Mesenchymal stem cell (in vitro differentiated cells and primary cell): ENCODE measurements at regions not wholly inside any gene's neighbourhood (a gene's known extent, or its start where the extent isn't known, plus 50 kb on each side); places are given as distances from the start of the nearest gene placed in this dataset.
A peak's percentile ranks its signal among the peaks of the same experiment; 100 is the strongest.

ENCODE experiments used
- DNase-seq: peaks from one replicate; pipeline ENCODE4 v3.0.0-alpha.2; 2013
- H2AFZ ChIP-seq: one replicate; pipeline ENCODE4 v1.6.1; 2013; ENCODE audit warnings: low read depth, mild to moderate bottlenecking, control low read depth, inconsistent platforms, low read length, moderate library complexity
- H2AK5ac ChIP-seq: 2 replicates; pipeline ENCODE4 v1.6.1; 2013; ENCODE audit warnings: low read length, moderate library complexity, mild to moderate bottlenecking, inconsistent platforms; ENCODE audit not compliant: severe bottlenecking
- H2BK120ac ChIP-seq: one replicate; pipeline ENCODE4 v1.6.1; 2013; ENCODE audit warnings: low read depth, mild to moderate bottlenecking, inconsistent platforms, low read length, moderate library complexity
- H2BK12ac ChIP-seq, 2 experiments: one replicate each; pipeline ENCODE4 v1.6.1; 2013; ENCODE audit warnings: inconsistent platforms in 2 of 2, low read length in 2 of 2, mild to moderate bottlenecking in 2 of 2, moderate library complexity in 2 of 2, control low read depth in 1 of 2
- H2BK15ac ChIP-seq: one replicate; pipeline ENCODE4 v1.6.1; 2013; ENCODE audit warnings: mild to moderate bottlenecking, low read depth, inconsistent platforms; ENCODE audit not compliant: poor library complexity, severe bottlenecking
- H2BK5ac ChIP-seq: 2 replicates; pipeline ENCODE4 v1.6.1; 2013; ENCODE audit warnings: low read depth, mild to moderate bottlenecking, low read length, control low read depth, inconsistent platforms; ENCODE audit not compliant: poor library complexity, severe bottlenecking
- H3K14ac ChIP-seq, 2 experiments: one replicate each; pipeline ENCODE4 v1.6.1; 2013; ENCODE audit warnings: inconsistent platforms in 2 of 2, low read length in 2 of 2, control low read depth in 1 of 2, mild to moderate bottlenecking in 1 of 2, moderate library complexity in 1 of 2
- H3K18ac ChIP-seq, 2 experiments: one replicate each; pipeline ENCODE4 v1.6.1; 2013; ENCODE audit warnings: inconsistent platforms in 2 of 2, low read length in 2 of 2, control low read depth in 1 of 2, low read depth in 1 of 2, mild to moderate bottlenecking in 1 of 2
- H3K23ac ChIP-seq, 2 experiments: one replicate each; pipeline ENCODE4 v1.6.1; 2013; ENCODE audit warnings: inconsistent platforms in 2 of 2, low read length in 2 of 2, mild to moderate bottlenecking in 2 of 2, moderate library complexity in 2 of 2, control low read depth in 1 of 2
- H3K27ac ChIP-seq: 2 replicates; pipeline ENCODE4 v1.5.1; 2013; ENCODE audit warnings: mild to moderate bottlenecking, moderate library complexity, low read length, control low read depth, inconsistent platforms; ENCODE audit not compliant: poor library complexity, severe bottlenecking
- H3K27me3 ChIP-seq, 2 experiments: 2 replicates each; pipeline versions ENCODE4 v1.6.1 to v1.7.0; 2013; ENCODE audit warnings: low read length in 2 of 2, mild to moderate bottlenecking in 2 of 2, moderate library complexity in 2 of 2, control low read depth in 1 of 2, inconsistent platforms in 1 of 2; ENCODE audit not compliant: control insufficient read depth in 1 of 2, insufficient read depth in 1 of 2
- H3K36me3 ChIP-seq, 2 experiments: 2 replicates each; pipeline versions ENCODE4 v1.6.1 to v1.7.0; 2013; ENCODE audit warnings: low read length in 2 of 2, control low read depth in 1 of 2, inconsistent platforms in 1 of 2, low read depth in 1 of 2, mild to moderate bottlenecking in 1 of 2; ENCODE audit not compliant: insufficient read depth in 2 of 2, control insufficient read depth in 1 of 2
- H3K4ac ChIP-seq, 2 experiments: one replicate each; pipeline ENCODE4 v1.6.1; 2013; ENCODE audit warnings: inconsistent platforms in 2 of 2, low read length in 2 of 2, mild to moderate bottlenecking in 2 of 2, moderate library complexity in 2 of 2, control low read depth in 1 of 2, low read depth in 1 of 2
- H3K4me1 ChIP-seq: 2 replicates; pipeline ENCODE4 v1.6.1; 2013; ENCODE audit warnings: low read depth, low read length, control low read depth; ENCODE audit not compliant: control insufficient read depth, insufficient read depth
- H3K4me2 ChIP-seq: 2 replicates; pipeline ENCODE4 v1.6.1; 2013; ENCODE audit warnings: low read length, mild to moderate bottlenecking, inconsistent platforms; ENCODE audit not compliant: poor library complexity, severe bottlenecking
- H3K4me3 ChIP-seq, 2 experiments: 2 replicates each; pipeline versions ENCODE4 v1.5.1 to v1.7.0; 2013; ENCODE audit warnings: low read length in 2 of 2, mild to moderate bottlenecking in 2 of 2, control low read depth in 1 of 2, low read depth in 1 of 2; ENCODE audit not compliant: insufficient read depth in 1 of 2
- H3K79me1 ChIP-seq: replicated peaks from 2 replicates; pipeline ENCODE4 v1.6.1; 2013; ENCODE audit warnings: mild to moderate bottlenecking, control low read depth, low read length, inconsistent platforms; ENCODE audit not compliant: poor library complexity, severe bottlenecking
- H3K9ac ChIP-seq: 2 replicates; pipeline ENCODE4 v1.7.0; 2013; ENCODE audit warnings: mild to moderate bottlenecking, low read length, moderate library complexity
- H3K9me3 ChIP-seq: 2 replicates; pipeline ENCODE4 v1.7.0; 2013; ENCODE audit warnings: mild to moderate bottlenecking, low read length; ENCODE audit not compliant: control insufficient read depth
- H4K8ac ChIP-seq: one replicate; pipeline ENCODE4 v1.6.1; 2013; ENCODE audit warnings: inconsistent platforms, mild to moderate bottlenecking, low read length, moderate library complexity
- H4K91ac ChIP-seq: one replicate; pipeline ENCODE4 v1.6.1; 2013; ENCODE audit warnings: mild to moderate bottlenecking, low read length, inconsistent platforms
- WGBS: methylation state at CpG from one replicate; pipeline ENCODE4 v1.1.7; 2013; ENCODE audit warnings: mixed read lengths; 5-methylcytosine and 5-hydroxymethylcytosine counted together

DNA sequence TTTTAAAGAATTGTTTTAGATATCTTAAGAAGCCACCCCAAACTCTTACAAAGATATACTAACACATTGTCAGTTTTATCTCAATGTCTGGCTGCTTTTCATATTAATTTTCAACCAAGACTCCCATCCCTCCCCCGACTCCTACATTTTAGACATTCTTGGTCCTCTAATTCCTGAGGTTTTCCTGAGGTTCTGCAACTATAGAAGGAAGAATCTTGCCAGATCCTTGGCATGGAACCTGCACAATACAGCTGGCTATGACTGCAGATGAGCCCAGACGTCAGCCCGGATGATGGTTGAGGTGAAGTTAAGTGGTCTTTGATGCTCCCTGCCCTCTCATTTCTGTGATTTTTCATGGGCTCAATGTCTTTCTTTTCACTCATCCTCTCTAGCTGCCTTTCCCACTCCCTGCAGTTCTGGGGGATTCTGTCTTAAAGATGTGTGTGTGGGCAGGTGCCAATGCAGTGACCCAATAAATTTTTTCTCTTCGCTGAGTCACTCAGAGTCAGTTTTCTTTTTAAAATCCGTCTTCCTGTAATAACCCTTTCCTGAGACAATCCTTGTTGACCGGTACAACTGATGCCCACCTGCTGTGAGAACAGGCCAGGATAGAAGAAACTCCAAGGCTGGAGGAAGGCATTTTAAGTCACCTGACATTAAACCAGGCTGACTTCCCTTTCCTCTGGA lies 237.8 kb upstream of the GAS1 start:
- no peak overlapping the region for H4K8ac ChIP-seq
- no peak overlapping the region for H3K4me3 ChIP-seq
- H3K23ac ChIP-seq, result no peak overlapping the region
- H2BK120ac ChIP-seq, result no peak overlapping the region
- no peak overlapping the region for H3K9ac ChIP-seq
- peaks cover 4% of the 10 kb centered on the region for H3K9me3 ChIP-seq
- H2AK5ac ChIP-seq, result no peak overlapping the region
- peak overlapping the region; percentile 87 for H3K27ac ChIP-seq
- no peaks in the 10 kb centered on the region for H3K36me3 ChIP-seq
- H3K4ac ChIP-seq, result no peak overlapping the region
- no peak overlapping the region for H2AFZ ChIP-seq
- no peak overlapping the region for H4K91ac ChIP-seq
- H3K4me2 ChIP-seq, result peak overlapping the region; percentile 48
- H3K18ac ChIP-seq, result no peak overlapping the region
- no peak overlapping the region for H2BK12ac ChIP-seq
- H3K79me1 ChIP-seq, result no peaks in the 10 kb centered on the region
- peaks cover 2% of the 10 kb centered on the region for H3K4me1 ChIP-seq
- no peak overlapping the region for H2BK15ac ChIP-seq
- H2BK5ac ChIP-seq, result peak overlapping the region; percentile 2
- 81% methylated on average over 6 of the region's 6 CpGs for WGBS
- no peak for DNase-seq
- H3K14ac ChIP-seq, result no peak overlapping the region
- H3K27me3 ChIP-seq, result no peaks in the 10 kb centered on the region

DNA sequence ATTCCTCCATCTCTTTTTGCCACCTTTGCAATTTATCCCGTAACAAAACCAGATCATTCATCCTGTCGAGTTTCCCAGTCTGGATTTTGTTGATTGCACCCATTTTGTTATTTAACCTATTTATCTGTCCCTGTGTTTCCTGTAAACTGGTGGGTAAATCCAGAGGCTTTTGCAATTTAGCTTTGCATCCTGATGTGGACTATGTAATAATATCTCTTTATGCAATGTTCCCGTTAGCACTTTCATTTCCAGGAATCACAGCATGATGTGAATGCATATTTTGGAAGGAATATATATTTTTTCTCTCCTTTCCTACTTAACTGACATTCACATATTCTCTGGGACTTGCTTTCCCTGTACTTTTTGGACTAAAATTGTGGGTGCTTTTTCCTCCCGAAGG lies 240.3 kb upstream of the GAS1 start:
- no peak overlapping the region for H2BK15ac ChIP-seq

DNA sequence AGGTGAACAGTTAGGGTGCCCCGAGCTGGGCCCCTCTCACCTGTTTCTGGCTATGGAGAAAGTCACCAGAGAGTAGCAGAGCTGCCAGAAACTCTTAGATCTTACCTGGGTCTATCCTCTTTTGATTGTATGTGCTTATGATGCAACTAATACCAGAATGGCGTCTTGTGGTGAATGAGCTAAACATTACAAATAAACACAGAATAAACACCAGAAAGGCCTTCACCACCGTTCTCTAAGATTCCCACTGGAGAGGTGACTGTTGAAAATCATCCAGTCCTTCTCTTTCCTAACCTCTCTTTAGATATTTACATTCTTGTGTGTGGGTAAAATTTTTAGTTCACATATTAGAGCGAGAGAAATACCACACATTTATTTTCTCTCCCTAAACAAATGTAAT lies 241.7 kb upstream of the GAS1 start:
- H3K4me2 ChIP-seq, result no peak overlapping the region
- 66% methylated on average over 2 of the region's 4 CpGs for WGBS
- no peak overlapping the region for H3K27ac ChIP-seq
- no peak overlapping the region for H2BK120ac ChIP-seq
- no peak overlapping the region for H3K23ac ChIP-seq
- no peaks in the 10 kb centered on the region for H3K27me3 ChIP-seq
- H3K18ac ChIP-seq, result peak overlapping the region in 1 of 2 experiments; percentile 29
- no peaks in the 10 kb centered on the region for H3K9me3 ChIP-seq
- no peaks in the 10 kb centered on the region for H3K36me3 ChIP-seq
- H2BK5ac ChIP-seq, result no peak overlapping the region
- H3K4me3 ChIP-seq, result no peak overlapping the region
- no peak overlapping the region for H4K91ac ChIP-seq
- no peak overlapping the region for H3K4ac ChIP-seq
- H3K14ac ChIP-seq, result no peak overlapping the region
- H2AK5ac ChIP-seq, result peak overlapping the region; percentile 71
- DNase-seq, result peak; percentile 76
- H3K9ac ChIP-seq, result no peak overlapping the region
- H3K4me1 ChIP-seq, result peaks cover 2% of the 10 kb centered on the region
- no peaks in the 10 kb centered on the region for H3K79me1 ChIP-seq
- H4K8ac ChIP-seq, result no peak overlapping the region
- H2AFZ ChIP-seq, result no peak overlapping the region
- no peak overlapping the region for H2BK15ac ChIP-seq
- no peak overlapping the region for H2BK12ac ChIP-seq

More for the DNA sequence above, 240.3 kb upstream of the GAS1 start:
- H2BK12ac ChIP-seq, result no peak overlapping the region
- peaks cover 2% of the 10 kb centered on the region for H3K4me1 ChIP-seq
- no peak overlapping the region for H4K8ac ChIP-seq
- H3K23ac ChIP-seq, result no peak overlapping the region
- no peak overlapping the region for H3K14ac ChIP-seq
- no peak overlapping the region for H3K4me2 ChIP-seq
- H3K36me3 ChIP-seq, result no peaks in the 10 kb centered on the region
- no peaks in the 10 kb centered on the region for H3K27me3 ChIP-seq
- no peak overlapping the region for H2AFZ ChIP-seq
- no peak overlapping the region for H2BK5ac ChIP-seq
- no peak overlapping the region for H3K27ac ChIP-seq
- no peak overlapping the region for H3K4ac ChIP-seq
- DNase-seq, result no peak
- H3K18ac ChIP-seq, result no peak overlapping the region
- H3K4me3 ChIP-seq, result no peak overlapping the region
- WGBS, result 91% methylated on average over 3 of the region's 4 CpGs
- no peaks in the 10 kb centered on the region for H3K79me1 ChIP-seq
- H2AK5ac ChIP-seq, result no peak overlapping the region
- no peak overlapping the region for H3K9ac ChIP-seq
- peaks cover 4% of the 10 kb centered on the region for H3K9me3 ChIP-seq
- H4K91ac ChIP-seq, result no peak overlapping the region
- H2BK120ac ChIP-seq, result no peak overlapping the region

DNA sequence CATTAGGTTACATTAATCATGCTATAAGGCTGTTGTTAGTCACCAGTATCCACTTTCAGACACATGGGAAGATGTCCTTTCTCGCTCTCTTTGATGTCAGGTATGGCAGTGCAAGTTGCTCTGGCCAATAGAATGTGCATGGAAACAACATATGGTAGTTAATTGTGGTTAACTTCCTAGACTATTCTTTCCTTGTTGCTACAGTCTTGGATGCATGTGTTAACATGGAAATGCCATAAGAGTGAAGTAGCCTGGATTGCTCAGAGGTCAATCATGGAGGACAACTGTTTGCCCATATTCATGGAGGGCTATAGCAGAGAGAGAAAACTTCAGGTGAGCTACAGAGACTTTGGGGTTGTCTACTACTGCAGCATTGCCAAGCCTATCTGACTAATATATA lies 245.8 kb upstream of the GAS1 start:
- Histone ChIP-seq H3K9me3 (no peaks in the 10 kb centered on the region), H3K14ac (no peak overlapping the region), H3K27ac (peak overlapping the region; percentile 76), H2BK5ac (no peak overlapping the region), H3K4me2 (no peak overlapping the region), H3K36me3 (no peaks in the 10 kb centered on the region), H3K23ac (no peak overlapping the region), H3K27me3 (no peaks in the 10 kb centered on the region), H3K4me1 (no peaks in the 10 kb centered on the region), H4K8ac (no peak overlapping the region), H2AFZ (no peak overlapping the region), H2BK120ac (no peak overlapping the region), H2BK15ac (no peak overlapping the region), H2AK5ac (peak overlapping the region; percentile 67), H3K9ac (no peak overlapping the region), H3K79me1 (no peaks in the 10 kb centered on the region), H3K4ac (no peak overlapping the region), H4K91ac (no peak overlapping the region), H3K18ac (peak overlapping the region in 1 of 2 experiments; percentile 3), H2BK12ac (peak overlapping the region in 1 of 2 experiments; percentile 57), H3K4me3 (no peak overlapping the region)
- peak; percentile 55 for DNase-seq
- WGBS, result 100% methylated on average over 1 of the region's 1 CpG
